ENCODE measurements at regions not wholly inside any gene's neighbourhood (a gene's known extent, or its start where the extent isn't known, plus 50 kb on each side); places are given as distances from the start of the nearest gene placed in this dataset.

DNA sequence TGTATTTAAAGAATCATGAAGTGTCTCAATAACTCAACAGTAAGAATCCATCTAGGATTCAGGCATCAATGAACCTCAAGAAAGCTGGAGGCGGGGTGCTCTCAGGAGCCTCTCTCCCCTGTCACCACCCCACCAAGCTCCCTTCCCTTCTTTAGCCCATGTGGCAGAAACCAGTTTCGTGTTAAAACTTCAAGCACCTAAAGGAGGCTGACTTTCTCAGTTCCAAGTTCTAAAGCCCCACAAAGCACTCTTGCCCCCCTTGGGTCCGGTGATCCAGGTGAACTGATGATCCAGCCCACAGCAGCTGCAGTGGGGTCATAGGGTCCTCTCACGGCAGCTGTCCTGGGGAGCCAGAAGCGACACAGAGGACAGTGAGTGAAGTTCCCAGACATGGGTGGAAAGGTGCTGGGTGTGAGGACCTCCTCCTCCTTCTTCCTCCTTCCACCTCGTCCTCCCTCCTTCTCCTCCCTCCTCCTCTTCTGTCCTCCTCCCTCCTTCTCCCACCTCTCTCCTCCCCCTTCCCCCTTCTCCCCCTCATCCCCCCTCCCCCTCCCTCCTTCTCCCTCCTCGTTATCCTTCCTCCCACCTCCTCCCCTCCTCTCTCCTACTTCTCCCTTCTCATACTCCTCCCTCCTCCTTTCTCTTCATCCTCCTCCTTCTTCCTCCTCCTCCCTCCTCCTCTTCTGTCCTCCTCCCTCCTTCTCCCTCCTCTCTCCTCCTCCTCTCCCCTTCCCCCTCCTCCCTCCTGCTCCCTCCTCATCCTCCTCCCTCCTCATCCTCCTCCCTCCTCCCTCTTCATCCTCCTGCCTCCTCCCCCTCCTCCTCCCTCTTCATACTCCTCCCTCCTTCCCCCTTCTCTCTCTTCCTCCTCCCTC lies 192.4 kb upstream of the AGAP1 start:
- 65 to 67% methylated on average over 6 to 7 of the region's 7 CpGs for WGBS, 2 donors
- Histone ChIP-seq H3K9me3 (no peaks in the 10 kb centered on the region), H3K27ac (no peak overlapping the region), H3K4me1 (no peaks in the 10 kb centered on the region), H3K4me3 (no peak overlapping the region), H3K36me3 (no peaks in the 10 kb centered on the region), H3K27me3 (peaks cover 0 to 58% (median 0%) of the 10 kb centered on the region in 4 donors)
- TF ChIP-seq, protein P1, sequence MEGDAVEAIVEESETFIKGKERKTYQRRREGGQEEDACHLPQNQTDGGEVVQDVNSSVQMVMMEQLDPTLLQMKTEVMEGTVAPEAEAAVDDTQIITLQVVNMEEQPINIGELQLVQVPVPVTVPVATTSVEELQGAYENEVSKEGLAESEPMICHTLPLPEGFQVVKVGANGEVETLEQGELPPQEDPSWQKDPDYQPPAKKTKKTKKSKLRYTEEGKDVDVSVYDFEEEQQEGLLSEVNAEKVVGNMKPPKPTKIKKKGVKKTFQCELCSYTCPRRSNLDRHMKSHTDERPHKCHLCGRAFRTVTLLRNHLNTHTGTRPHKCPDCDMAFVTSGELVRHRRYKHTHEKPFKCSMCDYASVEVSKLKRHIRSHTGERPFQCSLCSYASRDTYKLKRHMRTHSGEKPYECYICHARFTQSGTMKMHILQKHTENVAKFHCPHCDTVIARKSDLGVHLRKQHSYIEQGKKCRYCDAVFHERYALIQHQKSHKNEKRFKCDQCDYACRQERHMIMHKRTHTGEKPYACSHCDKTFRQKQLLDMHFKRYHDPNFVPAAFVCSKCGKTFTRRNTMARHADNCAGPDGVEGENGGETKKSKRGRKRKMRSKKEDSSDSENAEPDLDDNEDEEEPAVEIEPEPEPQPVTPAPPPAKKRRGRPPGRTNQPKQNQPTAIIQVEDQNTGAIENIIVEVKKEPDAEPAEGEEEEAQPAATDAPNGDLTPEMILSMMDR (IDR thresholded peaks at IDR 0.05) = no peak
- no peak for TF ChIP-seq POLR2A (IDR thresholded peaks at IDR 0.05)
- DNase-seq = no peak
- intact Hi-C loops (cut with DNase I) = no loop called here

DNA sequence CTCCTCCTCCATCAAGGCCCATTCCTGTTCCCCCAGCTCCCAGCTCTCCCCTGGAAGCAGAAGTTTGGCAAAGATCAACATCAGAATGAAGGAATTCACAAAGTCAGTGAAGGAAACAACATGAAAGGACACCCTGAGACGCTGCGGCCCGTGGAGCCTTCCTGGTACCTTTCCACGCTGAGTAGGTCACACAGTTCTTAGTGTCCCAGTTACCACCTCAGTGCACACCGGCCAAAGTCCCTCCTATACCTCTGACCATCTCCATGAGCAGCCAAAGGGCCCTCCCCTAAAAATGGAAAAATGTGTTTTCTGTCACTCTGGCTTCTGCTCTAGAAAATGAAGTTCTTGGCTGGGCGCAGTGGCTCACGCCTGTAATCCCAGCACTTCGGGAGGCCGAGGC lies 191.6 kb upstream of the AGAP1 start:
- no peak for TF ChIP-seq POLR2A (IDR thresholded peaks at IDR 0.05)
- TF ChIP-seq, protein P1 (IDR thresholded peaks at IDR 0.05) = no peak
- Histone ChIP-seq H3K9me3 (no peaks in the 10 kb centered on the region), H3K27ac (no peak overlapping the region), H3K27me3 (peaks cover 0 to 60% (median 0%) of the 10 kb centered on the region in 4 donors), H3K36me3 (no peaks in the 10 kb centered on the region), H3K4me1 (no peaks in the 10 kb centered on the region), H3K4me3 (no peak overlapping the region)
- intact Hi-C loops (cut with DNase I) = no loop called here
- 80 to 96% methylated on average over 1 to 5 of the region's 9 CpGs for WGBS, 2 donors
- DNase-seq = no peak

DNA sequence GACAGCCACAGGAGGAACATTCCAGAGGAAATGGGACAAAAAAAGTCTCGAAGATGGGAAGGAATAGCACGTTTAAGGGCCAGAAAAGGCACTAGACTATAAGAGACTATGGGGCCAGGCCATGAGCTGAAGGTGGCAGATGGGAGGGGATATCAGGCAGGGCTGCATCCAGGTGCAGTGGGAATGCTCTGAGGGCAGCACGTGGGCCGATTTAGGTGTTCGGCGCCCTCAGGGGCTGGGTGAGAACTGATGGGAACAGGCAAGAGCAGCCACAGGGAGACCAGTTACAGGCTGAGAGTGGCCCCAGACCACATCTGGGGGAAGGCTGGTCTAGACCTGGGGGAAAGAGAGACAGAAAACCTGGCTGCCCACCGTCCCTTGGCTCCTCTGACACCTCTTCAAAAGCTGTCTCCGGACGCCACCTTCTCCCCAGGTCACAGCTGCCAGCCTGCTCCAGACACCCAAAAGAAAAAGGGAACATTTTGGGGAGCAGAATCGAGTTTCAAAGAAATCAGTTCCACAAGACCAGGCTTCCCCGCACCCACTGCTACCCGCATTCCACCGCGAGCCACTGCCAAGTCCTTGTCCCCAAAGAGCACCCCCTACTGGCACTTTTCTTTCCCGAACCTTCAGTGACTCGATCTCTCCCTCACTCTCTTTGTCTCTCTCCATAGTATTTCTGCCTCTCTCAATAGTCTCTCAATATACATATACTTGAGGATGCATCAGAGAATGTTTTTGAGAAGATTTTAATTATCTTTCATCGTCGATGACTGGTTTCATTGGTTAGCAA lies 190.1 kb upstream of the AGAP1 start:
- no peak overlapping the region for H3K27ac ChIP-seq
- WGBS, 2 donors = 75 to 78% methylated on average over 18 of the region's 18 CpGs
- H3K9me3 ChIP-seq = no peaks in the 10 kb centered on the region
- intact Hi-C loops (cut with DNase I) = no loop called here
- no peak overlapping the region for H3K4me3 ChIP-seq
- peaks cover 0 to 52% (median 0%) of the 10 kb centered on the region in 4 donors for H3K27me3 ChIP-seq
- no peaks in the 10 kb centered on the region for H3K4me1 ChIP-seq
- TF ChIP-seq, protein P1 (IDR thresholded peaks at IDR 0.05) = no peak
- TF ChIP-seq POLR2A (IDR thresholded peaks at IDR 0.05) = no peak
- H3K36me3 ChIP-seq = no peaks in the 10 kb centered on the region
- no peak for DNase-seq

DNA sequence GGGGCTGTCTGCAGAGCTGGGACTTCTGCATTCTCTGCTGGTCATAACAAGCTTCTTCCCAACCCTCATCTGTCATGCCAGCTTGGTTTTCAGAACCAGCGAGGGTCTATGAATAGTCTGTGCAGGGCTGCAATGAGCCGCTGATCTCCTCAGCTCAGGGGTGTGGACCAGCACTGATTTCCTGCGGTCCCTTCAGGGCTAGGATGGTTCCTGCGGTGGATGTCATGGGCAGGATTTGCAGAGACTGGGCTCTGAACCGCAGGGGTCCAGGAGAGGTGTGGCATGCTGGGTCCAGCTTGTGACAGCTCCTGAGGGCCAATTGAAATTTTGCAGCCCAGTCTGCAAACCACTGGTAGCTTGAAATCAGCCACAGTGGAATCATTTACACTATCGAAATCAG lies 188.2 kb upstream of the AGAP1 start:
- no peak overlapping the region for H3K4me3 ChIP-seq
- intact Hi-C loops (cut with DNase I) = no loop called here
- no peaks in the 10 kb centered on the region for H3K9me3 ChIP-seq
- H3K27ac ChIP-seq = no peak overlapping the region
- DNase-seq = no peak
- H3K4me1 ChIP-seq = no peaks in the 10 kb centered on the region
- 80 to 84% methylated on average over 1 to 6 of the region's 6 CpGs for WGBS, 2 donors
- H3K27me3 ChIP-seq = peaks cover 0 to 35% (median 0%) of the 10 kb centered on the region in 4 donors
- no peak for TF ChIP-seq POLR2A (IDR thresholded peaks at IDR 0.05)
- TF ChIP-seq, protein P1 (IDR thresholded peaks at IDR 0.05) = no peak
- H3K36me3 ChIP-seq = no peaks in the 10 kb centered on the region

DNA sequence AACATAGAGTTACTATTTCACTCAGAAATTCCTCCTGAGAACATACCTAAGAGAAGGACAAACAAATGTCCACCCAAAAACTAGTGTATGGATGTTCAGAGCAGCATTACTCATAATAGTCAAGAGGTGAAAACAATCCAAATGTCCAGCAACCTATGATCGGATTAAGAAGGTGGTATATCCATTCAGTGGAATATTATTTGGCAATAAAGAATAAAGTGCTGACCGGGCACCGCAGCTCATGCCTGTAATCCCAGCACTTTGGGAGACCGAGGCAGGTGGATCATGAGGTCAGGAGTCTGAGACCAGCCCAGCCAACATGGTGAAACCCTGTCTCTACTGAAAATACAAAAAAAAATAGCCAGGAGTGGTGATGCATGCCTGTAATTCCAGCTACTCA lies 182.8 kb upstream of the AGAP1 start:
- H3K36me3 ChIP-seq = no peaks in the 10 kb centered on the region
- intact Hi-C loops (cut with DNase I) = no loop called here
- H3K27me3 ChIP-seq = peaks cover 0 to 4% (median 0%) of the 10 kb centered on the region in 4 donors
- DNase-seq = no peak
- no peaks in the 10 kb centered on the region for H3K9me3 ChIP-seq
- H3K4me1 ChIP-seq = no peaks in the 10 kb centered on the region
- H3K4me3 ChIP-seq = no peak overlapping the region
- WGBS, 2 donors = 83 to 90% methylated on average over 4 of the region's 4 CpGs
- TF ChIP-seq POLR2A (IDR thresholded peaks at IDR 0.05) = no peak
- TF ChIP-seq, protein P1 (IDR thresholded peaks at IDR 0.05) = no peak
- no peak overlapping the region for H3K27ac ChIP-seq
